NCI-H146 treated with DMSO at 0.1 percent for 48 hours (cell line): ENCODE measurements at regions not wholly inside any gene's neighbourhood (a gene's known extent, or its start where the extent isn't known, plus 50 kb on each side); places are given as distances from the start of the nearest gene placed in this dataset.

Experiments
- DNase-seq: peaks from one replicate; lab custom pipeline; 2025; ENCODE audit not compliant: unreplicated experiment; lab: John Stamatoyannopoulos, UW

DNA sequence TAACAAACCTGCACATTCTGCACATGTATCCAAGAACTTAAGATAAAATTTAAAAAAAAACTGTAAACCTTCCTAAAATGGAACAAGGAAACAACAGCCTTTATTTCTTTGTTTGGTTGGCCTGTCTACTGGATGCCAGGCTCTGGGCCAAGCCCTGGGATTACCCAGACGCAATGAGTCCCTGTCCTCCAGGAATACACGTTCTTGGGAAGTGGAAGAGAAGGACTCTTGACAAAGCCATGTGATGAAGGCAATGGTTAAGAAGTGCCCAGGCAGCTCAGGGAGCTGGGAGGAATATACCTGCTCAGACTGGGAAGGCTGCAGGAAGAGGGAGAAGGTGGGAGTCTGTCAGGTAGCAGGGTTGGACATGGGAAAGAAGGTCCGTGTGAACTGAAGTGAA lies 115.4 kb downstream of the AXIN2 start:
- DNase-seq, result no peak

DNA sequence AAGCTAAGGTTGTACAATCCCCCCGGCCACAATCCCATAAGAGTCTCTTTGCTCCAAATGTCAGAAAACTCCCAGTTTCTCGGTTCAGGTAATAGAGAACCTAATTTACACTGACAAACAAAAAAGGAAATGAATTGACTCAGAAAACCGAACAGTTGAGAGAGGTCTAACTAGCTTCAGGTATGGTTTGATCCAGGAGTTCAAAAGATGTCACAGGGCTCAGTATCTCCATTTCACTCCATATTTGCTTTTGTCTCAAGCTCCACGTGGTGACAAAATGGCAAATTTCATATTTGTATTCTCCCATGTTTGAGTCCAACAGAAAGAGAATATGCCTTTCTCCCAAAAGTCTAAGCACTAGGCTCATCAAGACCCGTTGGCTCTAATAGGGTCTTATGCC lies 117.4 kb downstream of the AXIN2 start:
- no peak for DNase-seq

DNA sequence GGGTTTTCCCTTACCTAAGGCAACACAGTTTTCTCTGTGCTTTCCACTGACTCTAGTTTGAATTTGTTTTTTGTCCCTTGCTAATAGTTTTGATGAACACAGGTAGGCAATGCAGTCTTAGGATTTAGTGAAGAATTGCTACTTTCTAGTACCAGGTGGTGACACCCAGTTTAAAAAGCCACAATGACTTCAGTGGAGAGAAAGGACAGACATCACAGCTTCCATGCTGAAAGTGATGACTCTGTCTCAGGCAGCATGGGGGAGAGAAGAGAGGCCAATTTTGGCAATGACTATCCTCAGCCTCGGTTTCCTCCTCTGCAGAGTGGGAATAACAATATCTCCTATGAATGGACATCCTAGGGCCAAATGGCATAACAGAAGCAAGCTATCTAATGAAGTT lies 118.8 kb downstream of the AXIN2 start:
- DNase-seq, result no peak

DNA sequence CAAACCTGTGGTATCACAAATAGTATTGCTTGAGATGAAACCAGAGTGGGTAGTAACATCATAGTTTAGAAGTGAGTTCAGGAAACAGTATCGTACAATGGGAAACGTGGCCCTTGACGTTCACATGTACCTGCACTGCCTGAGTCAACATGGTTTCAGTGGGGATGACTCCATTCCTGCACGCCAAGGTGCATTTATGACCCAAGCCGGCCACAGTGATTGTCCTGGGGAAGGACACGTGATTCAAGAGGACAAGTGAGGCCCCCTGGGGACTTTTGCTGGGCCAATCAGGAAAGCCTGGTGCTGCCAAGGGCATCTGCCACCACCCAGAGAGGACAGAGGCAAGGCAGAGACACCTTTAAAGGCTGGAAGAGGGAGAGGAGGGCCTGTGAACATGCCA lies 119.2 kb downstream of the AXIN2 start:
- no peak for DNase-seq

DNA sequence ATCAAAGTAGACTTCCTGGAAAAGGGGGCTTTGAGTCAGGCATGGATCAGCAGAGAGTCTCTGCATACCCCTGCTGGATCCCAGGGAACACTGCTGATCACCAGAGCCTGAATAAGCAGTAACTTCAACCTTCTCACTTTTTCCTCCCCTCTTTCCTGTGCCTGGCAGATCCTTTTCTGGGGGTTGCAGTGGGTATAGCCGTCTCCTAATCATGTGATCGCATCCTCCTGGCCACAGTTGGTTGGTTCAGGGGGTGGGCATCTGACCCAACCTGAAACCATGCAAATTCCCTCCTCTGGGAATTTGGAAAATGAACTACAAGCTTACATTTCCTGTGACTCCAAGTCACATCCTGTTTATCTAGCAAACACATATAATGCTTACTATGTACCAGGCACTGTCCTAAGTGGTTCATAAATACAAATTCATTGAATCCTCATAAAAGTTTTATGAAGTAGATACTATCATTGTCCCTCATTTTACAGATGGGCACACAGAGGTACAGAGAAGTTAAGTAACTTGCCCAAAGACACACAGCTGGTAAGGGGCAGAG lies 120.3 kb downstream of the AXIN2 start:
- no peak for DNase-seq

DNA sequence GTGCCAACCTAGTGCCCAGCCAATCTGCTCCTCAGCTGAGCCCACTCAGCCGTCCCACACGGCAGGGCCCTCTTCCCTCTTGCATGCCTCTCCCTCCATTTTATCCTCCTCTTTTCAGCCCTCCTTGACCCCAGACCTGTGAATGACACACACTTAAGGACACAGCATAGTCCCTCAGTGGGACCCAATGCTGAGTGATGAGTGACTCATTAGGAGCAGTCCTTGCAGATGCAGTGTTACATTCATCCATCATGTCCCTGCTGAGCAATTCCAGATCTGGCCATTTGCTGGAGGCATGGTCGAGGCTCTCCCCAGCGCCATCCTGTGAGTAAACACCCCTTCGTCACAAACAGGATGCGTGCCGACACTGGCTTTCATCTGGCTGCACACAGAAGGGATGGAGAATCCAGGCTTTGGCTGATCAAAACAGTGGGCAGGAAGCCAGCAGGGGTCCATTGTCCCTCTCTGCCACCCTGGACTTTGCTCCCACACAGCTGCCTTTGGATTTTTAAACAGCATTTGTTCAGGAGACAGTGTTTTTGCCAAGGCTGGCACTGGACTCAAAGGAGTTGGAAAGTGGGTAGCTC lies 122.6 kb downstream of the AXIN2 start:
- DNase-seq, result peak; percentile 23

DNA sequence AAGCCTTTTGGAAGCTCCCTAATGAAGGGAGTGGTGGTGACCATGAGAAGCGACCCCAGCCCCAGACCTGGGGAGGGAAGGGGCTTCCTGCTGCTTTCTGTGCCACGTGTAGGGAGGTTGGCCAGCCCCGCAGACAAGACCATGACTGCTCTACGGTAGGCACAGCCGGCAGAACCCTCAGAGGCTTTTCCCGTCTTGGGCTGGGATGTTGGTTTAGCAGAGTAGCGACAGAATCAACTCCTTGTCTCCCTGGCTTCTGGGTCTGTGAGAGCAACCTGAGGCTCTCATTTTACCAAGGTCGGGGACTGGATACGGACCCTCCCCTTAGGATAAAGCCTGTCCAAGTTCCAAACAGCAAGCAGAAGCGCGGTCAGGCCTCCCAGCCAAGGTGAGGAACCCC lies 123.3 kb downstream of the AXIN2 start:
- no peak for DNase-seq

DNA sequence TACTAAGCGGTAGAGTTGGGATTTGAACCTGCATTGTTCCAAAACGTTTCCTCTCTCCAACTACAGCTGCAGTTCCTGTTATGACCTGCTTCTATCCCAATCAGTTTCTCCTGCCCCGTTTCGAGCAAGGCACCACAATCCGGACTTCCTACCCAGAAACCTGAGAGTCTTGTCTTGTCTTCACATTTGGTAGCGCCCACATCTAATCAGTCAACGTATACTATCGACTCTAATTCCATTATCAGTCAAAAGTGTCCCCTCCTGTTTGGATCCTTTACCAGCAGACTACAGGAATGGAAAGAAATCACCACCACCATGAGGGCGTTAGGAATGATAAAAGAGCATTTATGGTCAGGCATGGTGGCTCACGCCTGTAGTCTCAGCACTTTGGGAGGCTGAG lies 124.6 kb downstream of the AXIN2 start:
- DNase-seq, result no peak

DNA sequence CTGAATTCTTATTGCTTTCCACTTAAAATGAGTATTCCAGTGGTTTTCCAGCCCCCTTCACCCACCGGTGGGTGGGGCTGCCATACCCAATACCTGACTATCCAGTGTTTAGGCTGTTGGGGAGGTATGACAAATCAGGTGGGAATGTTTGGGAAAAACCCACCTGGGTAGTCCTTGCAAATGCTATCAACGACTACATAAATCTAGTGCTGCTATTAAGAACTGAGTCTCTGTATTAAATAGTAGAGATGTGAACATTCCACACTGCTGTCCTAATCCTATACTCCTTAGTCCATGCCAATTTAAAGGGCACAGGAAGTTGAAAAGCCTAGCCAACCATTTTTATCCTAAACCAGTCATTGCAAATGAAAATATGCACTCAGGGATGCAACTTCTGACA lies 126.6 kb downstream of the AXIN2 start:
- DNase-seq, result no peak

DNA sequence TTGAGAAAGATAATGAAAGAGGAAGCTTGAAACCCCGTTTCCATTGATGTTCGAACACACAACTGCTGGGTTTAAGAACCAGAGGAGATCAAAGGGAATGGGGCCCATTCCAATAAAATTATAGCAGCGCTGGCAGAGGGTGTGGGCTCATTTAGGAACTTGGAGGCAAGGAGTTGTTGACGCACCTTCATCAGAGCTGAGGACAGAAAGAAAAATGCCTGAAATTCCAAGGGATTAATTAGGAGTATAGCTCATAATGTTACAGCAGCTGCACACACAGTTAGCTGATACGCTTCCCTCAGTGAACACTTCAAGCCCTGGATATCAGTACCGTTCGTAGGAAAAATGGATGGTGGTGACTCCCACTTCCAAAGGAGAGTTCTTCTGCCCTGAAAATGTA lies 127.2 kb downstream of the AXIN2 start:
- no peak for DNase-seq

DNA sequence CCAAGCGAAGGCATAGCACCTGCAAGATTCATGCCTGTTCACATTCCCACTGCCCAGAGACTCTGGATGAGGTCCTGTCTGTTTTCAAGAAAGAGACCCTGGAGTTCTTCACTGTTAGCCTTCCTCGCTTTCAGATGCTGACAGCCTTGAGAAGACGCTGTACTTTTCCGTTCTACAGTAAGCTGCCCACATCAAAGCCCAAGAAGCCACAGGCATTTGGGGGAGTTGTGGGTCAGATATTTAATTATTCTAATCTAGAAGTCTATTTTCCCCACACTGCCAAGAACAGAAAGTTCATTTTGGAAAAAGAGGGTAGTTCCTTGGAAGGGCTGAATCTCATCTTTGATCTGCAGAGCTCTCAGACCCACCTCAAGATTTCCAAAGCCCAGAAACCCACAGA lies 127.9 kb downstream of the AXIN2 start:
- DNase-seq, result no peak

DNA sequence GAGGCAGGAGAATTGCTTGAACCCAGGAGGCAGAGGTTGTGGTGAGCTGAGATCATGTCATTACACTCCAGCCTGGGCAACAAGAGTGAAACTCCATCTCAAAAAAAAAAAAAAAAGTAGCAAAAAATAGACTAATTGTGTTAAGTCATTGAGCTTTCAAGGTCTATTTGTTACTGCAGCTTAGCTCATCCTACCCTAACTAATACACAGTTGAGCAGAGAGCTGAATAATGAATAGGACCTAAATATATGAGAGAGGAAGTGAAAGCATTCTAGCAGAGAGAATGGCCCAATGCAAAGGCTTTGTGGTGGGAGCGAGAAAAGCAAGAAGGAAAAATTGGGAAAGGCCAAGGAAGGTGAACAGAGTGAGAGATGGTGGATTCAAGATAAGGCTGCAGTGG lies 128.3 kb downstream of the AXIN2 start:
- DNase-seq, result no peak

DNA sequence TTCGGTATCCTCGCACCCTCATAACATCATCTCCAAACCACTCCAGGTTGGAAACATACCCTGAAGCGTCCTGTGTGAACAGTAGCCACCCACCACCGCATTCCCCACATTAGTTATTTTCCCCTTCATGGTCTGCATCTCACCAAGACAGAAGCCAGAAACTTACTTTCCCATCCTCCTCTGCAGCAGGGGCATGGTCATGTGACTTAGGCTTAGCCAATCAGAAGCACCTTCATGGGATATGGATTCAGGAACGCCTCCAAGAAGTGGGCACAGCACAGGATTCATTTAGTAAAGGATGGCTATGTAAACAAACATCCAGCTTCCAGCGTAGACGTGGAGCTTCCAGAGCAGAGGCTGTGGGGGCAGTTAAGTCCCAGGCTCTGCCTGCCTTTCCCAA lies 130.3 kb downstream of the AXIN2 start:
- no peak for DNase-seq

DNA sequence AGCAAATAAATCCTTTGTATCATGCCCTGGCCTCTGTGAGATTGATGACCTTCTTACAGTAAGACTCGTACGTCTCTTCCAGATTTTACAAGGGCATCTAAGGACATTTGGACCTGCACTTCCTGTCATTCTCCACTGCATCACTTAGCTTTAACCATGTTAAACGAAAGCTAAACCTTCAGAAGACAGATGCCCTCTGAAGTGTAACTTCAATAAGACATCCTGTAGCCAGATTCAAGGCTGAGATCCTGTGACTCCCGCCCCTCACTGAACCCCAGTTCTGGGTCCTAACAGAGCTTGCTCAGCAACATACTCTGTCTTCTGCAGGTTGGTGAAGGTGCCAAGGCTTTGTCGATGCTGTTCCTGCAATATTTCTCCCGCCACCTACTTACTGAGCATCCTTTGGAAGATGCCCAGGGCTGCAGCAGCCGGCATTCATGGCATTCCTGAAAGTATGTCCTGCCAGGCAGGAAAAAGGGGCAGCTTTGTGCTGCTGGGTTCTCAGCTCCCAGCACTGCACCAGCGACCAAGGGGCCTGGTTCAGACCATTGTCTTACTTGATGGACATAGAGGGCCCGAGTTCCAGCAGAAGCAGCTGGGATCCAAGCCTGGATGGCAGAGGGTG lies 131.1 kb downstream of the AXIN2 start:
- no peak for DNase-seq

DNA sequence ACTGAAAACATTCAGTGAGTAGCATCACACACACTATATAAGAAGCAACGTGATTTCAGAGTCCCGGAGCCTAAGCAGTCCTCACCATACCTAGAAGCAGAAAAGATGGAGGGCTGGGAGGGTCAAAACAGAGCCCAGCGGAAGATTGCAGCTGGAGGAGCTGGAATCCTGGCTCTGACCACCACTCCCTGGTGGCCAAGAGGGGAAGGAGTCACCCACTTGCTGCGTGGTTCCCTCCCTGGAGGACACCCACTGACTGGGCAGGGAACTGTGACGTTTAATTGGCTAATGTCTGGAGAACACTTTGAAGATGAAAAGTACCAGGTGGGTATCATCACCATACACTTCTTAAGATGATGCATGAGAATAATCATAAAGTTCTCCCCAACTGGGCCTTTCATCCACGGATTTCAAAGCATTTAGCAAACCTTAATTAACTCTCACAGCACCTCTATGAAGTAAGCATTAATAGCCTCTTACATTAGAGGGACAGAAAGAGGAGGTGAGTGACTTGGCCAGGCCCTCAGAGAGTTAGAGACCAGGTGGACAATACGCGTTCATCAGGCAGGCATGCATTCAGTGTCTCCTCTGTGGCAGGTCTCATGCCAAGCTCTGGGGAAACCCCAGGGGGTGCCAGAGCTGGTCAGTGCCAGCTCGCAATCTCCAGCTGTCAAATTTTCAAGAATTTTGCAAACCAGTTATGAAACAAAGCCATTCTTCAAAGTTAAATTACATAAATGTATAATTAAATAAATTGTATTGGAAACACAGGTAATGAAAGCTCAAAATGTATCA lies 137.9 kb downstream of the AXIN2 start:
- DNase-seq, result no peak

DNA sequence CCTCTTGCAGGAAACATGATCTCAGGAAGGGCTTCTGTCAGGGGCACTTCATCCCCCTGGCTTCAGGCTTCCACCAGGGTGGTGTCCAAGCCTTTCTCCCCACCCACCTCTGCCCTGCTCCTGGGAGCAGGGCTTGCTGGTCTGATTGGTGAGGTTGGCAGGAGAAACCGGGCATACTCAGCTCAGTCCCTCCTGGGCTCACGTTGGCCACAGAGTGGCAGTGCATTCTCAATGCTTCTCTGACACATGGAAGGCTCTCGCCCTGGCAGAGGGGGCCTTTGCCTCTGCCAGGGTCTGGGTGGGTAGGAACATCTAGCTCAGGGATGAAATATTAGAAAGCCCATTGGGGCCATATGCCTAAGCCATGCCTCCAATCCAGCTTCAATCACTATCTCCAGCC lies 142.8 kb downstream of the AXIN2 start:
- no peak for DNase-seq

DNA sequence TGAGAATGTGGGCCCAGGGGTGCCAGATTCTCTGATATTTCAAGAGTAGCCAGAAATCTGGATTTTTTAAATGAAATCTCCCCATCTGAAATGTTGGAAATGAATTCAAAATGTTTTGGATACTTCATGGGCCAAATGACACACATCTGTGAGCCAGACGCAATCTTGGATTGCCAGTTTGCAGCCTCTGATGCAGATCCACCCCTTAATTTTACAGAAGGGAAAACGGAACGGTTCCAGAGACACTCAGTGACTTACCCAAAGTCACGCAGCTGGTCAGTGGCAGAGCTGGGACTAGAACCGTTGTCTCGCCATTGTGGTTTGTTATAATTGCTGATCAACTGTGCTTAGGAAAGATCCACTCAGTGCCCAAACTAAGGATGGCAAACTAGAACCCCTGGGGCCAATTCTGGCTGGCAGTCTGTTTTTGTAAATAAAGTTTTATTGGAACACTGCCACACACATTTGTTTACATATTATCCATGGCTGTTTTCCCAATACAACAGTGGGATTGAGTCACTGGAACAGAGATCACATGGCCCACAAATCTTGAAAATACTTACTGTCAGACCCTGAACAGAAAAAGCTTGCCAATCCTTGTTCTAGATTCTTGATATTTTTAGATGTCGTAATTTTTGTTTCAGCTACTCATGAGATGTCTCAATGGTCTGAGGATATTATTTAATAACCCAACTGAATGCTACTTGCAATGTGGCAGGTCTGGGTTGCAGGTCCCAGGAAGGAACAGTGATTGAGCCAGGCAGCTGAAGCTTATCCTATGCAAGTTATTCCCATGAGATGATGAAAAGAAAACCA lies 143.8 kb downstream of the AXIN2 start:
- no peak for DNase-seq

DNA sequence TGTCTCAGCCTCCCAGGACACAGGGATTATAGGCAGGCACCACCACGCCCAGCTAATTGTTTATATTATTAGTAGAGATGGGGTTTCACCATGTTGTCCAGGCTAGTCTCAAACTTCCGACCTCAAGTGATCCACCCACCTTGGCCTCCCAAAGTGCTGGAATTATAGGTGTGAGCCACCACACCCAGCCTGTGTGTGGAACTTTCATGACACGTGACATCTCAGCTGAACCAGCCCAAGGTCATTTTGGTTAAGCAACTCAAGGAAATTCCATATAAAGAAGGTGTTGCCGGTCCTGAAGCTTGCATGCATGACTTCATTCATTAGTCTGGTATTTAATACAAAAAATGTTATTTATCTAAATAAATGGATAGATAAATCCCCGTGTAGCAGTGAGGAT lies 145.5 kb downstream of the AXIN2 start:
- no peak for DNase-seq

DNA sequence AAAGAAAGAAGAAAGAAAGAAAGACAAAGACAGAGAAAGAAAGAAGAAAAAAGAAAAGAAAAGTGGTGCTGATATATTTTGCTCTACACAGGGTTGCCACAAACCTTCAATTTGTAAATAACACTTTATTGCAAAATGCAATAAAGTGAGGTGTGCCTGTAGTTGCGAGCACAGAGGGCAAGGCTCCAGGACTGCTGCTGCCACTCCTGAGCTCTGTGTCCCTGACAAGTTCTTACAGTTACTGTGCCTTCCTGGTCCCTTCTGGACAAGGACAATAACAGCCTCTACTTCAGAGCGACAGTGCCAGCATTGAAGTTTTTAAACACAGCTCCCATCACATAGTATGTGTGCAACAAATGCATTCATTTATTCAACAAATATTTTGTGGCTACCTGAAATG lies 148.1 kb downstream of the AXIN2 start:
- no peak for DNase-seq

DNA sequence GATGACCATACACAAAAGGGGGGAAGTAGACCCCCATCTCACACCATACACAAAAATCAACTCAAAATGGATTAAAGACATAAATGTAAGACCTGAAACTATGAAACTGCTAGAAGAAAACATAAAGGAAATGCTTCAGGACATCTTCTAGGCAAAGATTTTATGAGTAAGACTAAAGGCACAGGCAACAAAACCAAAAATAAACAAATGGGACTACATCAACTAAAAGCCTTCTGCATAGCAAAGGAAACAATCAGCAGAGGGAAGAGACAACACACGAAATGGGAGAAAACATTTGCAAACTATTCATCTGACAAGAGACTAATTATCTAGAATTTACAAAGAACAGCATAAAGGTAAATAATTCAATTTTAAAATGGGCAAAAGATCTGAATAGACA lies 152.1 kb downstream of the AXIN2 start:
- DNase-seq, result no peak

DNA sequence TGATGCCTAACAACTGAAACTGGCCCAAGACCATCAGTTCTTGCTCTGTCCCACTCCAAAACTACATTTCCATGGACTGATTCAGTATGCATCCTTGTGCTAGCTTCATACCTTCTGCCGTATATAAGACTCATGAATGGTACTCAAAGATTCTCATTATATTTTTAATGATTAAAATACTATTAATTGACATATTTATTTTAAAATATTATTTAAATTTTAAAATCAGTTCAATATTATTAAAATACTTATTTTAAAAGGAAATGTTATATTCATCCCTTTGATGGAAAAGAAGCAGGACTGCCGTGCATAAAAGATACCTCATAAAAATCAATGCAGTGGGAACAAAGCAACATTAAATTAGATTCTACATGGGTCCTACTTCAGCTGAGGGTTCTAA lies 153.4 kb downstream of the AXIN2 start:
- DNase-seq, result no peak
